Ascending aorta (tissue), 2 donors: ENCODE measurements at regions not wholly inside any gene's neighbourhood (a gene's known extent, or its start where the extent isn't known, plus 50 kb on each side); places are given as distances from the start of the nearest gene placed in this dataset.

Experiments used
- DNase-seq, 2 donors: peaks; one replicate each; pipeline ENCODE4 v3.0.0-alpha.2; 2019; ENCODE audit warnings: low spot score in 2 of 2
- H3K27ac ChIP-seq, 2 donors: fragments of 200-600 bp; sonication (generic); one replicate each; pipeline ENCODE4 v1.5.1; 2016 to 2017; ENCODE audit warnings: mild to moderate bottlenecking in 1 of 2
- H3K27me3 ChIP-seq: fragments of 200-600 bp; sonication (generic); one replicate; pipeline ENCODE4 v1.5.1; 2017
- H3K36me3 ChIP-seq, 2 donors: fragments of 200-600 bp; sonication (generic); one replicate each; pipeline ENCODE4 v1.5.1; 2016
- H3K4me1 ChIP-seq, 2 donors: fragments of 200-600 bp; sonication (generic); one replicate each; pipeline ENCODE4 v1.5.1; 2016 to 2017; ENCODE audit warnings: mild to moderate bottlenecking in 1 of 2
- H3K4me3 ChIP-seq, 2 donors: fragments of 200-600 bp; sonication (generic); one replicate each; pipeline ENCODE4 v1.5.1; 2016 to 2017; ENCODE audit warnings: mild to moderate bottlenecking in 1 of 2
- H3K9me3 ChIP-seq, 2 donors: fragments of 200-600 bp; sonication (generic); one replicate each; pipeline ENCODE4 v1.5.1; 2016
- CTCF ChIP-seq, 3 experiments: fragments of 200-600 bp in 2 of 3; fragments of 450-650 bp in 1 of 3; sonication (generic) in 2 of 3; IDR thresholded peaks; one replicate each; pipeline ENCODE4 v1.5.1; 2016 to 2019; ENCODE audit warnings: antibody characterized with exemption in 3 of 3, mild to moderate bottlenecking in 1 of 3, moderate library complexity in 1 of 3
- intact Hi-C: fragments of 100-400 bp; cut with DNase I; formaldehyde crosslinking; loops from one replicate; pipeline ENCODE4 v1.15.1; 2023

- Histone ChIP-seq H3K9me3 (no peaks in the 10 kb centered on the region), H3K27me3 (no peaks in the 10 kb centered on the region), H3K4me3 (no peak overlapping the region), H3K4me1 (no peaks in the 10 kb centered on the region), H3K27ac (no peak overlapping the region), H3K36me3 (no peaks in the 10 kb centered on the region)
- no peak for TF ChIP-seq CTCF (IDR thresholded peaks at IDR 0.05)
- no peak for DNase-seq
- intact Hi-C loops, result no loop called here
These were observed 342.3 kb upstream of the ADAMTS9 start for GRCh38 chr3:65030014-65030627.

- DNase-seq, result no peak
- no peaks in the 10 kb centered on the region for H3K9me3 ChIP-seq
- H3K4me1 ChIP-seq, result no peaks in the 10 kb centered on the region
- TF ChIP-seq CTCF (IDR thresholded peaks at IDR 0.05), result no peak
- H3K4me3 ChIP-seq, result no peak overlapping the region
- H3K27ac ChIP-seq, result no peak overlapping the region
- H3K36me3 ChIP-seq, result no peaks in the 10 kb centered on the region
- intact Hi-C loops, result no loop called here
- no peaks in the 10 kb centered on the region for H3K27me3 ChIP-seq
These were observed 341.3 kb upstream of the ADAMTS9 start for GRCh38 chr3:65029130-65029529.

GRCh38 chr3:65028024-65028423 is 340.2 kb upstream of the ADAMTS9 start:
- H3K4me1 ChIP-seq, result no peaks in the 10 kb centered on the region
- H3K27ac ChIP-seq, result no peak overlapping the region
- no peaks in the 10 kb centered on the region for H3K9me3 ChIP-seq
- no peaks in the 10 kb centered on the region for H3K27me3 ChIP-seq
- intact Hi-C loops, result no loop called here
- no peak for DNase-seq
- no peaks in the 10 kb centered on the region for H3K36me3 ChIP-seq
- no peak overlapping the region for H3K4me3 ChIP-seq
- TF ChIP-seq CTCF (IDR thresholded peaks at IDR 0.05), result no peak

GRCh38 chr3:65027335-65027734 is 339.5 kb upstream of the ADAMTS9 start:
- intact Hi-C loops, result no loop called here
- Histone ChIP-seq H3K27me3 (no peaks in the 10 kb centered on the region), H3K27ac (no peak overlapping the region), H3K9me3 (no peaks in the 10 kb centered on the region), H3K4me1 (no peaks in the 10 kb centered on the region), H3K4me3 (no peak overlapping the region), H3K36me3 (no peaks in the 10 kb centered on the region)
- TF ChIP-seq CTCF (IDR thresholded peaks at IDR 0.05), result no peak
- no peak for DNase-seq

- Histone ChIP-seq H3K9me3 (no peaks in the 10 kb centered on the region), H3K4me3 (no peak overlapping the region), H3K27ac (no peak overlapping the region), H3K36me3 (no peaks in the 10 kb centered on the region), H3K27me3 (no peaks in the 10 kb centered on the region), H3K4me1 (no peaks in the 10 kb centered on the region)
- TF ChIP-seq CTCF (IDR thresholded peaks at IDR 0.05), result no peak
- DNase-seq, result no peak
- intact Hi-C loops, result no loop called here
These were observed 338.4 kb upstream of the ADAMTS9 start for GRCh38 chr3:65026151-65026550.

- no peak for TF ChIP-seq CTCF (IDR thresholded peaks at IDR 0.05)
- Histone ChIP-seq H3K4me3 (no peak overlapping the region), H3K27ac (no peak overlapping the region), H3K9me3 (no peaks in the 10 kb centered on the region), H3K4me1 (no peaks in the 10 kb centered on the region), H3K27me3 (no peaks in the 10 kb centered on the region), H3K36me3 (no peaks in the 10 kb centered on the region)
- intact Hi-C loops, result no loop called here
- no peak for DNase-seq
These were observed 336.3 kb upstream of the ADAMTS9 start for GRCh38 chr3:65024148-65024547.
